HG03025 (cell line): ENCODE measurements at regions not wholly inside any gene's neighbourhood (a gene's known extent, or its start where the extent isn't known, plus 50 kb on each side); places are given as distances from the start of the nearest gene placed in this dataset.

Experiments used
- ATAC-seq: cut with Tn5 transposase; IDR thresholded peaks from one replicate; pipeline ENCODE4 v1.9.1; 2021; ENCODE audit warnings: mild to moderate bottlenecking, moderate library complexity; ENCODE audit not compliant: unreplicated experiment, low FRiP score

GRCh38 chr13:40311356-40312101, 354.9 kb downstream of the FOXO1 start:
- no peak for ATAC-seq

GRCh38 chr13:40313269-40314200, 352.9 kb downstream of the FOXO1 start:
- ATAC-seq = no peak

GRCh38 chr13:40315416-40316064, 350.9 kb downstream of the FOXO1 start:
- no peak for ATAC-seq

GRCh38 chr13:40316301-40316700, 350.1 kb downstream of the FOXO1 start:
- ATAC-seq = no peak

- ATAC-seq = no peak
These were observed 348.5 kb downstream of the FOXO1 start for GRCh38 chr13:40317980-40318327.

- ATAC-seq = no peak
These were observed 348.1 kb downstream of the FOXO1 start for GRCh38 chr13:40318366-40318765.

- ATAC-seq = no peak
These were observed 346.5 kb downstream of the FOXO1 start for GRCh38 chr13:40319699-40320579.

GRCh38 chr13:40328091-40328490, 338.4 kb downstream of the FOXO1 start:
- ATAC-seq = no peak

GRCh38 chr13:40329781-40330485, 336.5 kb downstream of the FOXO1 start:
- ATAC-seq = no peak

- ATAC-seq = no peak
These were observed 335.5 kb downstream of the FOXO1 start for GRCh38 chr13:40330950-40331349.

- no peak for ATAC-seq
These were observed 334.6 kb downstream of the FOXO1 start for GRCh38 chr13:40331802-40332201.

GRCh38 chr13:40333226-40333625, 333.2 kb downstream of the FOXO1 start:
- ATAC-seq = no peak

GRCh38 chr13:40334031-40334430, 332.4 kb downstream of the FOXO1 start:
- no peak for ATAC-seq

- no peak for ATAC-seq
These were observed 331.8 kb downstream of the FOXO1 start for GRCh38 chr13:40334616-40335015.

- no peak for ATAC-seq
These were observed 329.9 kb downstream of the FOXO1 start for GRCh38 chr13:40336228-40337221.

GRCh38 chr13:40337651-40338050, 328.8 kb downstream of the FOXO1 start:
- ATAC-seq = no peak

- ATAC-seq = no peak
These were observed 328.2 kb downstream of the FOXO1 start for GRCh38 chr13:40338217-40338616.

- no peak for ATAC-seq
These were observed 325.9 kb downstream of the FOXO1 start for GRCh38 chr13:40340368-40341095.
